K562 (cell line): ENCODE measurements at regions not wholly inside any gene's neighbourhood (a gene's known extent, or its start where the extent isn't known, plus 50 kb on each side); places are given as distances from the start of the nearest gene placed in this dataset.

Experiments used
- ATAC-seq: fragments of 200-7000 bp; cut with Tn5 transposase; 3 replicates; pipeline ENCODE4 v1.9.1; 2020; ENCODE audit warnings: moderate library complexity
- BruUV-seq: library from RNA; stranded (reverse); fragments of 400-500 nt; replicated peaks from 2 replicates; lab custom pipeline; 2021; lab: Mats Ljungman, UMichigan
- CTCF ChIA-PET: fragments of 300-600 bp; formaldehyde crosslinking; extraction: SDS; loops from one replicate; lab custom pipeline; 2021; ENCODE audit warnings: low intra/inter-chr PET ratio; lab: Yijun Ruan, JAX
- POLR2A ChIA-PET: fragments of 300-600, 350-650 bp; sonication (Branson Sonifier 250); formaldehyde crosslinking; extraction: SDS; loops from one replicate; lab custom pipeline; 2021; ENCODE audit warnings: antibody characterized with exemption, inconsistent platforms; lab: Yijun Ruan, JAX
- DNase-seq, 4 experiments: peaks; one replicate each; pipeline versions ENCODE4 v3.0.0 to v3.0.0-alpha.2; 2011 to 2018; ENCODE audit warnings: low spot score in 3 of 4, mixed read lengths in 3 of 4; ENCODE audit errors: extremely low read depth in 1 of 4
- FAIRE-seq: peaks from 2 replicates; lab custom pipeline; 2011; peaks lifted over from hg19 to GRCh38; lab: Jason Lieb, UNC
- H2AFZ ChIP-seq: 2 replicates; pipeline ENCODE4 v1.6.0; 2011; ENCODE audit warnings: low read depth, low read length, control low read depth, inconsistent platforms
- H3K27ac ChIP-seq: fragments of 200-600 bp; 3 replicates; pipeline ENCODE4 v1.8.0; 2011; ENCODE audit warnings: low read depth, mild to moderate bottlenecking, control low read depth, inconsistent platforms, low read length, moderate library complexity, mixed read lengths; ENCODE audit errors: extremely low read depth
- H3K27me3 ChIP-seq, 2 experiments: fragments of 300-600 bp in 1 of 2; 2 replicates in 1 of 2; 3 replicates in 1 of 2; pipeline versions ENCODE4 v1.6.0 to v1.8.0; 2011; ENCODE audit warnings: inconsistent platforms in 2 of 2, low read length in 2 of 2, mild to moderate bottlenecking in 1 of 2, mixed read lengths in 1 of 2, moderate library complexity in 1 of 2; ENCODE audit not compliant: control insufficient read depth in 2 of 2, insufficient read depth in 2 of 2
- H3K36me3 ChIP-seq: fragments of 300-600 bp; 3 replicates; pipeline ENCODE4 v1.8.0; 2011; ENCODE audit warnings: mild to moderate bottlenecking, low read length, inconsistent platforms; ENCODE audit not compliant: control insufficient read depth, insufficient read depth
- H3K4me1 ChIP-seq, 2 experiments: fragments of 200-600 bp in 1 of 2; replicated peaks in 1 of 2; 2 replicates in 1 of 2; 3 replicates in 1 of 2; pipeline versions ENCODE4 v1.5.1 to v1.8.0; 2011; ENCODE audit warnings: inconsistent platforms in 2 of 2, low read length in 2 of 2, mild to moderate bottlenecking in 1 of 2, mixed read lengths in 1 of 2, moderate library complexity in 1 of 2; ENCODE audit not compliant: control insufficient read depth in 2 of 2, insufficient read depth in 2 of 2
- H3K4me2 ChIP-seq: 2 replicates; pipeline ENCODE4 v1.6.1; 2011; ENCODE audit warnings: low read length, control low read depth, inconsistent platforms, mixed read lengths; ENCODE audit not compliant: insufficient read depth
- H3K4me3 ChIP-seq: fragments of 200-600 bp; sonication (generic), shearing (Covaris generic); 2 replicates; pipeline ENCODE4 v1.5.1; 2016; ENCODE audit warnings: control low read depth, inconsistent platforms
- H3K79me2 ChIP-seq: fragments of 200-600 bp; 3 replicates; pipeline ENCODE4 v1.8.0; 2011; ENCODE audit warnings: low read length, inconsistent platforms; ENCODE audit not compliant: control insufficient read depth, insufficient read depth
- H3K9ac ChIP-seq, 2 experiments: 2 replicates each; pipeline versions ENCODE4 v1.6.0 to v1.6.1; 2011; ENCODE audit warnings: low read depth in 2 of 2, low read length in 2 of 2, control low read depth in 1 of 2, inconsistent platforms in 1 of 2, mild to moderate bottlenecking in 1 of 2, mixed read lengths in 1 of 2; ENCODE audit not compliant: insufficient read depth in 1 of 2
- H3K9me1 ChIP-seq: one replicate; pipeline ENCODE4 v1.6.0; 2011; ENCODE audit warnings: inconsistent platforms, mild to moderate bottlenecking, low read length, moderate library complexity; ENCODE audit not compliant: control insufficient read depth, insufficient read depth
- H3K9me3 ChIP-seq: replicated peaks from 2 replicates; pipeline ENCODE4 v1.5.1; 2011; ENCODE audit warnings: low read depth, low read length, inconsistent platforms; ENCODE audit not compliant: control insufficient read depth, insufficient read depth
- H4K20me1 ChIP-seq: replicated peaks from 2 replicates; pipeline ENCODE4 v1.6.1; 2011; ENCODE audit warnings: low read length, inconsistent platforms, mixed read lengths; ENCODE audit not compliant: control insufficient read depth, insufficient read depth
- ATF3 ChIP-seq, 2 experiments: fragments of 450-650 bp in 1 of 2; sonication (generic) in 1 of 2; formaldehyde crosslinking in 1 of 2; IDR thresholded peaks in 1 of 2; conservative IDR thresholded peaks in 1 of 2; 2 replicates each; pipeline versions ENCODE4 v1.6.1 to v1.8.1; 2016 to 2023; ENCODE audit warnings: mild to moderate bottlenecking in 2 of 2, moderate library complexity in 2 of 2, inconsistent platforms in 1 of 2, missing genetic modification reagents in 1 of 2
- ILF3 ChIP-seq: fragments of 450-650 bp; IDR thresholded peaks from 2 replicates; pipeline ENCODE4 v1.6.1; 2018; ENCODE audit warnings: antibody characterized with exemption, mild to moderate bottlenecking, moderate library complexity, borderline replicate concordance
- JUN ChIP-seq, 2 experiments: sonication (generic) in 1 of 2; formaldehyde crosslinking in 1 of 2; IDR thresholded peaks; 2 replicates each; pipeline versions ENCODE4 v1.6.1 to v1.8.0; 2012 to 2022; ENCODE audit warnings: borderline replicate concordance in 2 of 2, mild to moderate bottlenecking in 2 of 2, improper control_type of control experiment in 1 of 2, low read depth in 1 of 2, low read length in 1 of 2, missing genetic modification reagents in 1 of 2
- MTA2 ChIP-seq: fragments of 450-650 bp; IDR thresholded peaks from 2 replicates; pipeline ENCODE4 v1.6.1; 2016; ENCODE audit warnings: low read depth
- NFE2L1 ChIP-seq: fragments of 450-650 bp; IDR thresholded peaks from 2 replicates; pipeline ENCODE4 v1.6.1; 2016; ENCODE audit warnings: missing genetic modification characterization, low read depth, mild to moderate bottlenecking, missing compliant biosample characterization, moderate library complexity, borderline replicate concordance
- NR2C2 ChIP-seq, 2 experiments: fragments of 200-800 bp in 1 of 2; sonication (Bioruptor generic) in 1 of 2; sonication (generic) in 1 of 2; formaldehyde crosslinking in 1 of 2; IDR thresholded peaks; 2 replicates each; pipeline versions ENCODE4 v1.6.1 to v1.8.0; 2016 to 2022; ENCODE audit warnings: mild to moderate bottlenecking in 1 of 2, missing compliant biosample characterization in 1 of 2, missing genetic modification characterization in 1 of 2, missing genetic modification reagents in 1 of 2
- WGBS: fragments of 100-300 bp; shearing (Covaris generic); methylation state at CpG from one replicate; pipeline ENCODE4 v1.1.6; 2016; ENCODE audit warnings: low coverage, mixed read lengths; ENCODE audit not compliant: insufficient coverage; ENCODE audit errors: missing lambda C conversion rate; 5-methylcytosine and 5-hydroxymethylcytosine counted together
- in situ Hi-C: fragments of 300-500 bp; cut with MboI; formaldehyde crosslinking; loops from 4 replicates; pipeline ENCODE4 v1.15.0; 2018; ENCODE audit warnings: inconsistent platforms, mixed read lengths
- intact Hi-C: fragments of 100-400 bp; cut with micrococcal nuclease; formaldehyde crosslinking; loops from 2 replicates; pipeline ENCODE4 v1.14.2; 2022

- Histone ChIP-seq H3K27ac (no peak overlapping the region), H3K9ac (no peak overlapping the region), H3K9me1 (no peaks in the 10 kb centered on the region), H3K4me1 (no peaks in the 10 kb centered on the region), H3K36me3 (no peaks in the 10 kb centered on the region), H3K9me3 (no peaks in the 10 kb centered on the region), H3K27me3 (no peaks in the 10 kb centered on the region), H4K20me1 (no peaks in the 10 kb centered on the region), H3K4me3 (no peak overlapping the region), H3K79me2 (no peaks in the 10 kb centered on the region), H2AFZ (no peak overlapping the region), H3K4me2 (no peak overlapping the region)
- FAIRE-seq (no peak), ATAC-seq (no peak), DNase-seq (no peak)
- in situ Hi-C loops (no loop called here), intact Hi-C loops (no loop called here)
- POLR2A ChIA-PET = no interaction called here
- BruUV-seq = no TSS peak
- TF ChIP-seq NR2C2 (CRISPR knock-in tag; IDR thresholded peaks at IDR 0.05) (no peak), NR2C2 (tag; IDR thresholded peaks at IDR 0.05) (no peak), ILF3 (no peak), MTA2 (no peak), NFE2L1 (tag) (no peak), JUN (IDR thresholded peaks at IDR 0.05; ENCODE audit: borderline replicate concordance, low read depth, low read length) (no peak), JUN (CRISPR knock-in tag; IDR thresholded peaks at IDR 0.05; ENCODE audit: borderline replicate concordance) (no peak), ATF3 (IDR thresholded peaks at IDR 0.05) (no peak), ATF3 (CRISPR knock-in tag; conservative IDR thresholded peaks at IDR 0.05) (no peak)
- CTCF ChIA-PET = no interaction called here
- 0% methylated on average over 2 of the region's 2 CpGs for WGBS
Measured at GRCh38 chr7:118511146-118511545, 286.6 kb downstream of the ANKRD7 start.
